Skeletal muscle tissue (tissue), 3 donors: ENCODE measurements at regions not wholly inside any gene's neighbourhood (a gene's known extent, or its start where the extent isn't known, plus 50 kb on each side); places are given as distances from the start of the nearest gene placed in this dataset.
"Not testable (repeated sequence)": the region's sequence is repeated elsewhere in the genome, so short reads cannot be mapped to it uniquely, and the experiment has no call there.

Experiments used
- H3K27ac ChIP-seq: one replicate; pipeline ENCODE4 v1.7.0; 2013; ENCODE audit warnings: mild to moderate bottlenecking, low read depth, low read length, inconsistent platforms
- H3K27me3 ChIP-seq, 3 donors: one replicate each; pipeline ENCODE4 v1.7.0; 2013; ENCODE audit warnings: low read length in 3 of 3; ENCODE audit not compliant: control insufficient read depth in 3 of 3, insufficient read depth in 3 of 3
- H3K36me3 ChIP-seq, 3 donors: one replicate each; pipeline ENCODE4 v1.7.0; 2013; ENCODE audit warnings: low read length in 3 of 3; ENCODE audit not compliant: control insufficient read depth in 3 of 3, insufficient read depth in 3 of 3
- H3K4me1 ChIP-seq, 3 donors: one replicate each; pipeline ENCODE4 v1.7.0; 2013; ENCODE audit warnings: low read length in 3 of 3, mild to moderate bottlenecking in 3 of 3; ENCODE audit not compliant: control insufficient read depth in 3 of 3, insufficient read depth in 3 of 3
- H3K4me3 ChIP-seq, 3 donors: one replicate each; pipeline ENCODE4 v1.7.0; 2013; ENCODE audit warnings: low read length in 3 of 3
- H3K9ac ChIP-seq, 3 donors: one replicate each; pipeline ENCODE4 v1.7.0; 2013; ENCODE audit warnings: low read length in 3 of 3, mild to moderate bottlenecking in 3 of 3, moderate library complexity in 2 of 3, low read depth in 1 of 3
- H3K9me3 ChIP-seq, 3 donors: one replicate each; pipeline ENCODE4 v1.7.0; 2013; ENCODE audit warnings: low read length in 3 of 3; ENCODE audit not compliant: control insufficient read depth in 3 of 3
- donor health status: Osteomylitis.

DNA sequence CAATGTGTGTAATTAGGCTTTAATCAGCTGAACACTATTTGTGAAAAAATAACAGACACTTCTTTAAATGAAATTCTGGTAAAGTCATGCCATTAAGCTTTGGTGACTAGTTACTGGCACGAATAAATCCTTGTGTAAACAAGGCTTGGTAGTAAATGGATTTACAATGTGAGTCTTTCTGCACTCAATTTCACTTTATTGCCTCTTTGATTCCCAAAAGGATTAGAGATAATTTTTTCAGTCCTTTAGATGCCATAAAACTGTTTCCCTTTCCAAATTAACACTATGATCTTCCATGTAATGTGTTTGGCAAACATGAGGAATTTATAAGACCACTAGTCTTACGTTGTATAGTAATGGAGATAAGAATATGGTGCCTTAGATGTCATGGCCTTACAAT is 339.5 kb upstream of the DNAJC19 start:
- H3K9me3 ChIP-seq, result no peaks in the 10 kb centered on the region
- H3K27ac ChIP-seq, result no peak overlapping the region

GRCh38 chr3:181328346-181328745 is 338.8 kb upstream of the DNAJC19 start:
- no peak overlapping the region for H3K27ac ChIP-seq
- no peaks in the 10 kb centered on the region for H3K4me1 ChIP-seq
- H3K4me3 ChIP-seq, result no peak overlapping the region
- no peaks in the 10 kb centered on the region for H3K27me3 ChIP-seq
- H3K36me3 ChIP-seq, result no peaks in the 10 kb centered on the region
- no peaks in the 10 kb centered on the region for H3K9me3 ChIP-seq
- H3K9ac ChIP-seq, result no peak overlapping the region

More for the DNA sequence above, 339.5 kb upstream of the DNAJC19 start:
- Histone ChIP-seq H3K36me3 (no peaks in the 10 kb centered on the region), H3K4me1 (no peaks in the 10 kb centered on the region), H3K9ac (no peak overlapping the region), H3K4me3 (no peak overlapping the region), H3K27me3 (no peaks in the 10 kb centered on the region)

DNA sequence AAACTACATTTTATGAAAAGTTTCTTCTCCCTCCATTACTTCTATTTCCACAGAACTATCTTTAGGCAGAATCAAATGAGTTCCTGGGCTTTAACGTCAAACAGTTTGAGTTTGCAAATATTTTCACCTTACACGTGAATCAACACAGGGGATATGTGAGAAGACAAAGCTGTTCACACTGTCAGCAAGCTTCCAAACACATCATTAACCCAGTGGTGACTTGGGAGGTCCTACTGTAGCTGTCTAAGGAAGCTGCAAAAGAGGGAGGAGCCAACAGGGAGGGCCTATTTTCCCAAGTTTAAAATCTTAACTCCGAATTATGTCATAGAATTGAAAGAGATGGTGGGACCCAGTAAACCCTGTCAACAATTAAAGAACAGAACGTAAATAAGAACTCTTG is 337.8 kb upstream of the DNAJC19 start:
- Histone ChIP-seq H3K36me3 (no peaks in the 10 kb centered on the region), H3K4me3 (no peak overlapping the region), H3K4me1 (no peaks in the 10 kb centered on the region), H3K9ac (no peak overlapping the region), H3K27me3 (no peaks in the 10 kb centered on the region), H3K27ac (no peak overlapping the region), H3K9me3 (no peaks in the 10 kb centered on the region)

DNA sequence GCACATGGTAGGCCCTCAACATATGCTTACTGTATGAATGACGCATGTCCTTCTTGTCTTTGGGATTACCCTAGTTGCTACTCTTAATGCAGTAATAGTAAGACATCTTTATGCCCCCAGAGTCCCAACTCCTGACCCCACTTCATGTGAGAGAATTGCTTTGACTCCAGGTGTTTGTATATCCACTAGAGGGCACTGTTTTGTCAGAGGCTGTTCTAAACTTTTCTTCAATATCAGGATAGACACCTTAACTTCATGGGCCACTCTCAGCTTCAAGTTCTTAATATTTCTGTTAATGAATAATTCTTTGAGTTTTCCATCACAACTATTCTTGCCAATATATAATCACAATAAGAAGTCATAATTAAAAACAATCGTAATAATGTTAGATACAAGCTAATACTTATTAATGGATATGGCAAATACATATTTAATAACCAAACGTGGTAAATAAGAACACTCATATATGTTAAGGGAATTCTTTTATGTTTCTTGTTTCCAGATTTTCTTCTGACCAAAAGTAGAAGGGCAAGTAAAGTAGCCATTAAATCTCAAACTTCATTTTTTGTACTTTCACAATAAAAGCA is 337.2 kb upstream of the DNAJC19 start:
- Histone ChIP-seq H3K9ac (no peak overlapping the region), H3K36me3 (no peaks in the 10 kb centered on the region), H3K9me3 (no peaks in the 10 kb centered on the region), H3K4me1 (no peaks in the 10 kb centered on the region), H3K27me3 (no peaks in the 10 kb centered on the region), H3K27ac (no peak overlapping the region), H3K4me3 (no peak overlapping the region)

GRCh38 chr3:181324516-181324915 is 335.0 kb upstream of the DNAJC19 start:
- not testable (repeated sequence) for H3K27me3 ChIP-seq, H3K9me3 ChIP-seq, H3K4me3 ChIP-seq, H3K27ac ChIP-seq, H3K36me3 ChIP-seq, H3K9ac ChIP-seq, H3K4me1 ChIP-seq

DNA sequence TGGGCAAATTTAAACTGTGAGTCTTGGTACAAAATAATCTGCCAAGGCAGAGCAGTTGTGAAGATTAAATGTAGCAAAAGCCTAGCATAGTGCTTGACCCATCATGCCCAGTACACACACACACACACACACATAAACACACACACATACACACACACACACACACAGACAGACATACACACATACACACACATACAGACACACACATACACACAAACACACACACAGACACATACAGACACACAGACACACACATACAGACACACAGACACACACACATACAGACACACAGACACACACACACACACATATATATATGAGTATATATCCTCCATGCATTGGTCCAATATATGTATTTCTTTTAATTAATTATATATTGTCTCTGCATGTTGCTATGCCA is 328.8 kb upstream of the DNAJC19 start:
- H3K27me3 ChIP-seq, result no peaks in the 10 kb centered on the region
- no peaks in the 10 kb centered on the region for H3K4me1 ChIP-seq
- H3K36me3 ChIP-seq, result no peaks in the 10 kb centered on the region
- H3K9ac ChIP-seq, result no peak overlapping the region
- no peak overlapping the region for H3K27ac ChIP-seq
- no peaks in the 10 kb centered on the region for H3K9me3 ChIP-seq
- H3K4me3 ChIP-seq, result no peak overlapping the region

GRCh38 chr3:181317508-181317907 is 328.0 kb upstream of the DNAJC19 start:
- H3K9me3 ChIP-seq, result no peaks in the 10 kb centered on the region
- H3K4me1 ChIP-seq, result no peaks in the 10 kb centered on the region
- H3K27me3 ChIP-seq, result no peaks in the 10 kb centered on the region
- H3K27ac ChIP-seq, result no peak overlapping the region
- H3K9ac ChIP-seq, result no peak overlapping the region
- no peaks in the 10 kb centered on the region for H3K36me3 ChIP-seq
- no peak overlapping the region for H3K4me3 ChIP-seq

- Histone ChIP-seq H3K4me1 (no peaks in the 10 kb centered on the region), H3K4me3 (no peak overlapping the region), H3K27me3 (no peaks in the 10 kb centered on the region), H3K9me3 (no peaks in the 10 kb centered on the region), H3K9ac (no peak overlapping the region), H3K27ac (no peak overlapping the region), H3K36me3 (no peaks in the 10 kb centered on the region)
Observed at GRCh38 chr3:181316482-181316881, 326.9 kb upstream of the DNAJC19 start.

DNA sequence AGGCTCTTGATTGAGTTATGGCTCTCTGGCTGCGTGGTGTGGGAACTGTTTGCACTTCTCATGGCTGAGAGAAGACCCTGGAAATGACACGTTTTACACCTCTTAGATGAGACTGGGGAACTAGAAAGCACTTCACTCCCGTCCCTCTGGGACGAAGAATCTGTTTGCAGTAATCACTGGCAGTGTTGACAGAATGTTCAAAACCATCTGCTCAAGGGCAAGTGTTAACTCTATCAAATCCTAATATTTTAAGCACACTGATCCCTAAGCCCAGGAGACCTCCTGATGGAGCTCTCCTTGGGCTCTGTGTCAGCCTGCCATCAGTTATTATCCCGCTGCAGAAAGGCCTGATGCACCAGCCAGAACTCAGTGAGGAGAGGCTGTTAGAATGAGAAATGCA is 323.8 kb upstream of the DNAJC19 start:
- Histone ChIP-seq H3K4me3 (no peak overlapping the region), H3K27ac (no peak overlapping the region), H3K36me3 (no peaks in the 10 kb centered on the region), H3K27me3 (no peaks in the 10 kb centered on the region), H3K9ac (no peak overlapping the region), H3K4me1 (no peaks in the 10 kb centered on the region), H3K9me3 (no peaks in the 10 kb centered on the region)

DNA sequence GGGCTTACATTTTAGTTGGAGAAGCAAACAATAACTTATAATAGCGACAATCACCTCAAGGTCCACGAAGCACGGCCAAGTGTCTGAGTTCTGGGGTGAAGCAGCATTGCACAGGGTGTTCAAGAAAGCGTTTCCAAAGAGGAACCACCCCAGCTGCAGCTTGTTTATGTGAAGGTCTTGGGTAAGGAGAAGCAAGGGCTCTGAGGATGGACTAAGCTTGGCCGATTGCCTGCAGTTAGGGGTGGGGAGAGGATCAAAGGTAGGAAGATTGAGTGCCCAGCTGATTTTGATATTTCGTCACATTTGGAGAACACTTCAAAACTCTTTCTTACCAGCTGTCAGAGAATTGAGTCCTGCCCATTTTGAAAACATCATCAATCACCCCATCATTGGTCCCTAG is 321.6 kb upstream of the DNAJC19 start:
- no peak overlapping the region for H3K9ac ChIP-seq
- no peaks in the 10 kb centered on the region for H3K4me1 ChIP-seq

GRCh38 chr3:181302960-181303359 is 313.4 kb upstream of the DNAJC19 start:
- H3K27me3 ChIP-seq, result no peaks in the 10 kb centered on the region
- no peak overlapping the region for H3K9ac ChIP-seq

More for the DNA sequence above, 321.6 kb upstream of the DNAJC19 start:
- Histone ChIP-seq H3K4me3 (no peak overlapping the region), H3K9me3 (no peaks in the 10 kb centered on the region), H3K27ac (no peak overlapping the region), H3K36me3 (no peaks in the 10 kb centered on the region), H3K27me3 (no peaks in the 10 kb centered on the region)

More at GRCh38 chr3:181302960-181303359, 313.4 kb upstream of the DNAJC19 start:
- Histone ChIP-seq H3K4me3 (no peak overlapping the region), H3K4me1 (no peaks in the 10 kb centered on the region), H3K27ac (no peak overlapping the region), H3K9me3 (no peaks in the 10 kb centered on the region), H3K36me3 (no peaks in the 10 kb centered on the region)
